Activated CD4-positive, alpha-beta T cell treated with anti-CD3 and anti-CD28 coated beads, Interleukin-10, Interleukin-2, amounts not matched to agents 100 ng/mL and 50 ng/mL, durations not matched to agents 16 hours and 8 hours (primary cell): ENCODE measurements at regions not wholly inside any gene's neighbourhood (a gene's known extent, or its start where the extent isn't known, plus 50 kb on each side); places are given as distances from the start of the nearest gene placed in this dataset.
"Not testable (repeated sequence)": the region's sequence is repeated elsewhere in the genome, so short reads cannot be mapped to it uniquely, and the experiment has no call there.

ENCODE experiments used
- DNase-seq: peaks from one replicate; pipeline ENCODE4 v3.0.0-alpha.2; 2020

GRCh38 chr6:92708270-92708669, 711.1 kb downstream of the EPHA7 start:
- no peak for DNase-seq

DNA sequence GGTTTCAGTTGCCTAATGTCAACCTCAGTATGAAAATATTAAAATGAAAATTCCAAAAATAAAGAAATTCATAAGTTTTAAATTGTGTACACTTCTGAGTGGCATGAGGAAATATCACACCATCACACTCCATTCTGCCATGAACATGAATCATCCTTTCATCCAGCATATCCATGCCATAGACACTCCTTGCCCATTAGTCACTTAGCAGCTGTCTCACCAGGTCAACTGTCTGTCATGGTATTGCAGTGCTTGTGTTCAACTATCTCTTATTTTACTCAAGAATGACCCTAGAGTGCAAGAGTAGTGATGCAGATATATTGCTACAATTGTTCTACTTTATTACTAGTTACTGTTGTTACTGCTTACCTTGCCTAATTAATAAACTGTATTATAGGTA, 712.4 kb downstream of the EPHA7 start:
- no peak for DNase-seq

- DNase-seq, result no peak
Measured at GRCh38 chr6:92701425-92702096, 717.8 kb downstream of the EPHA7 start.

DNA sequence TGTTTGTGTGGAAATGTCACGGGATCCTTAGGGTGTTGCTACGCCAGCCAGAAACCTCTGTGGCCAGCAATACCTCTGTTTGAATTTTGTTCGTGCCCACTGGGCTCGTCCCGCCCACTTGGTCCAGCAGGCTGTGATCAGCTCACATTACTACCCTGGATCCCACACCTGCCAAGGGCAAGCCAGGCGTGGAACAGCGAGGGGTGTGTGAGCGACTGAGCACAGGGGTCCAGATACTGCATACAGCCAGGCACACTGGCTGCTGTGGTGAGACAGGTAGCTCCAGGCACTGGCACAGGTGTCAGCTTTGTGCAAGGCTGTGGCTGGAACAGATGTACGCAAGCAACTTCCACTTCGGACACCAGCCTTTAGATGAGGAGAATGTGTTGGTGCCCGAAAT, 718.9 kb downstream of the EPHA7 start:
- DNase-seq, result no peak

GRCh38 chr6:92690997-92691599, 728.3 kb downstream of the EPHA7 start:
- no peak for DNase-seq

- no peak for DNase-seq
Measured at GRCh38 chr6:92688342-92688741, 731.0 kb downstream of the EPHA7 start.

- DNase-seq, result no peak
Measured at GRCh38 chr6:92687278-92687677, 732.1 kb downstream of the EPHA7 start.

DNA sequence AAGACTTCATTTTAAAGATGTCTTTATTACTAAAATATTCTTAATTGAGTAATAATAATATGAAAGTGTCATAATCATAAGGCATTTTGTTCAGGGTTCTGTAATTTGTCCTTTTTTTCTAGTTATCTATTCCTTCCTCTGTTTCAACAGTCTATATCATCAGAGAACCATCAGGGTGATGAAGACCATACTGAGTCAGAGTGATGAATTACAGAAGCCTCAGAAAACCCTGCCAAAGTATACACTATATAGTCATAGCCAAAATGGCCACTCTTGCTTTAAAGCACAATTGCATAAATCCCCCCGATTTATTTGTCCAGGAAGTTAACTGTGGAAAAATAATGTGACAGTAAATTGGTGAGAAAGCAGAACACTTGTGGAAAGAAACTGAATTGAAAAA, 735.0 kb downstream of the EPHA7 start:
- no peak for DNase-seq

DNA sequence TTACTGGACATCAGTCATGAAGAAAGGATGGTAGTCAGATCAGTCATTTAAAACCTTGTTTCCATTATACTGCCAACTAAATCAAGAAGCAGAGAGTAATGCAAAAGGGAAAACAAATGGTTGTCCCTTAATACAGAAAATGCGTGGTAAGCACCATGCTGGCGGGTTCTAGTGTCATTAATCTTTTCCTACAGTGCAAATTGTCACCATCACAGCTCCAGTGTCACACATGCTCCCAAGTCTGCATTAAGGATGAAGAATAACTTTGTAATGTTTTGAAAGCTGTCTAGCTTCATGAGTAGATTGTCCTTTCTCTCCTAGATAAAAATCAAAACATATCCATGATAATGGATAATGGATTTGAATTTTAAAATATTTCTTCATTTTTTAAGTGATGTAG, 735.6 kb downstream of the EPHA7 start:
- no peak for DNase-seq

GRCh38 chr6:92682516-92683398, 736.6 kb downstream of the EPHA7 start:
- no peak for DNase-seq

- DNase-seq, result no peak
Measured at GRCh38 chr6:92681401-92681800, 738.0 kb downstream of the EPHA7 start.

- DNase-seq, result not testable (repeated sequence)
Measured at GRCh38 chr6:92671462-92671861, 747.9 kb downstream of the EPHA7 start.

DNA sequence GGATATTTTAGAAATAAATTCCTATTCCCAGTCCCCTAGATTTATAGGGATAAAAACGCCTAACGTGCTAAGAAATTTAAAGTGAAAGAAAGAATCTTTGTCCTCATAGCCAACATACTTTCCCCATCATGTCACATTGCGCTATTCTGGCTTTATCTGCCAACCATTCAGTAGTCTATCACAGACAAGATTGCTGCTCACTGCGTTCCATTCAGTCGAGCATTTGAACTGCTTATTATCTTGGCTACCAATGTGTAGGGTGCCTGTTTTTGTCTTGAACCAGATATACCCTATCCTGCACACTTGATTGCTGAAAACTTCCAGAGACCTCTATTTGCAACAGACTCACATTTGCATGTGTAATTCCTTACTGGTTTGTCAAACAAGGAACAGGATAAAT, 751.5 kb downstream of the EPHA7 start:
- no peak for DNase-seq

GRCh38 chr6:92648364-92649086, 770.8 kb downstream of the EPHA7 start:
- no peak for DNase-seq

- DNase-seq, result no peak
Measured at GRCh38 chr6:92647630-92648029, 771.7 kb downstream of the EPHA7 start.

DNA sequence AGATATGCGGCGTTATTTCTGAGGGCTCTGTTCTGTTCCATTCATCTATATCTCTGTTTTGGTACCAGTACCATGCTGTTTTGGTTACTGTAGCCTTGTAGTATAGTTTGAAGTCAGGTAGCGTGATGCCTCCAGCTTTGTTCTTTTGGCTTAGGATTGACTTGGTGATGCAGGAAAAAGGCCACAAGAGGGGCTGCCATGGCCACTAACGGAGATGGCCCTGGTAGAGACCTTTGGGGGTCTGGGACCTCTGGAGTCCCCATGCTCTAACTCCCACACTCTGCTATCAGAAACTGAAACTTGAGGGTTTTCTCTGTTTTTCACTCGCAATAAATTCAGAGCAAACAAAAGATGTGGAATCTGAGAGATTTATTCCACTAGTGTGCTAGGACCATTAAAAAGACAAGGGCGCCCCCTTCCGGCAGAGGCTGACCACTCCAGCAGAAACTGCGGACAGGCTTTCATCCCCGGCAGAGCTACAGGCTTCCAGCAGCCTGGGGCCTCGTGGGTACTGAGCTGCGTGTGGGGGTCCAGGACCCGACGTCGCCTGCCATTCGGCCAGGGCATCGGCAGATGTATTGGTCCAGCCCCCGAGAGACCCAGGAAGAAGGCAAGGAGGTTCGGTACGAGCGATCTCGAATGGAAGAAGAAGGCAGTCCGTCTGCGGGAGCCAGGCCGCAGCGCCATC, 775.1 kb downstream of the EPHA7 start:
- DNase-seq, result peak; percentile 31

DNA sequence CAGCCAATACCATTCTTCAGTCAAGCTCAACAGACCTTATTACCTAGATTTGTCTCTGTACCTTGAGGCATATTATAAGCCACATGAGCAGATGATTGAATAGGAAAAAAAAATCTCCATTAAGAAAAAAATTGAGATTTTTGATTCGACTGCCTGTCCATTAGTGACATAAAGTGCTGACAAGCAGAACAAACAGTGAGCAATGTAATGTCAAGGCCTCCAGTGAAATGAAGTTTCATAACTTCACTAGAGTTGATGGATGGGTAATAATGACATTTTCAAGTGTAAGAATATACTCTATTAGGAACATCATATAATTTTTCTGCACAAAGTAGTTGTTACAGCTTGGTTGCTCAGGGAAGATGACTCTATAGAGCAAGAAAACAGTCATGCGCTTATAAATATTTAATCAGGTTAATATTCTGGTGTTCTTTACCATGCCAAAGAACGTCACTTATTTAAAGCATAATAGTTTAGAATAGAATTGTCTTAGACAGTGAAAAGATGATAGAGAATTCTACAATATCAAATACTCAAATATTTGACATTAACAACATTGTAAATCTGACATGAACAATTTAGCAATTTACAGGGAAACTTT, 783.7 kb downstream of the EPHA7 start:
- DNase-seq, result no peak

GRCh38 chr6:92634561-92634960, 784.8 kb downstream of the EPHA7 start:
- no peak for DNase-seq

GRCh38 chr6:92623431-92623830, 795.9 kb downstream of the EPHA7 start:
- no peak for DNase-seq

DNA sequence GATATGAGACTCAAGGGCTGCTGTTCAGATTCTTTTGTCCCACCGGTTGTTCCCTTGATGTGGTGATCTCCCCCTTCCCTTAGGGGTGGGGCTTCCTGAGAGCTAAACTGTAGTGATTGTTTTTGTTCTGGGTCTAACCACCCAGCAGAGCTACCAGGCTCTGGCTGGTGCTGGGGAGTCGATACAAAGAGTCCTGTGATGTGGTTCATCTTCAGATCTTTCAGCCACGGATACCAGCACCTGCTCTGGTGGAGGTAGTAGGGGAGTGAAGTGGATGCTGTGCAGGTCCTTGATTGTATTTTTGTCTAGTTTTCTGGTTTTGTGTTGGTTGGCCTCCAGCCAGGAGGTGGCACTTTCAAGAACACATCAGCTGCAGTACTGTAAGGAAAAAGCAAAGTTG, 801.6 kb downstream of the EPHA7 start:
- no peak for DNase-seq

DNA sequence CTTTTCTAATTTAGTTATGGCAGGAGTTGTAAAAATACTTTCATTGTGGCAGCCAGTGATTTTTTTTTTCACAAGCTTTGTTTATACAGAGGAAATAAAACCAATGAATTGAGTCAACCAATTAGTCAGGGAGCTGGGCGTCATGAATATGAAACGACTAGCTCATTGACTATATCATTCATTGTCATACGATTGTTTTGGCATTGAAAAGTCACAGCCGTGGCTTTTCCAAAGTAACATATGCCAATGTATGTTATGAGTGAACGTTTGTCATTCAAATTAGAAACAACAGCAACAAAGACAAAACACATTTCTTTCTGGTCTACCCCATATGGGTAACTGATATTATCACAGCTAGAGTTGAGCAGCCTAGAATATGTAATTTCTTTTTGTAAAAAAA, 810.6 kb downstream of the EPHA7 start:
- DNase-seq, result no peak

GRCh38 chr6:92593201-92593600, 826.2 kb downstream of the EPHA7 start:
- no peak for DNase-seq
